NCI-H510A (cell line): ENCODE measurements at regions not wholly inside any gene's neighbourhood (a gene's known extent, or its start where the extent isn't known, plus 50 kb on each side); places are given as distances from the start of the nearest gene placed in this dataset.

Experiments
- DNase-seq: peaks from one replicate; lab custom pipeline; 2025; lab: John Stamatoyannopoulos, UW

GRCh38 chr6:15058200-15059061 is 187.4 kb upstream of the JARID2 start:
- DNase-seq = no peak

DNA sequence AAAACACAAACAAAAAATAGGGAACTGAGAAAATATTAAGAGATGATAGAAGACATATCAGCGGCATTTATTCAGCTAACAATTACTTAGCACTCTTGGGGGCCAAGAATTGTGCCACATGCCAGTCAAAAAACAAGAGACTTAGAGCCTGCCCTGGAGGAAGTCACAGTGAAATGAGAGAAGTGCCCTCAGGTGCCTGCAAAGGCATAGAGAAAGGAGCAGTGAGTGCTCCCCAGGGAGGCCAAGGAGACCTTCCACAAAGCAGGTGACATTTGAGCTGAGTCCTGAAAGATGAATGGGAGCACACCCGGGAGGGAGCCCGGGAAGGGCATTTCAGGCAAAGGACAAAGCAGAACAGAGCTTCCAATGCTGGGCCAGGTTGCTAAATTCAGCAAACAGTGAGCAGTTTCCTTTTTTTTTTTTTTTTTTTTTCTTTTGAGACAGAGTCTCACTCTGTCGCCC is 184.7 kb upstream of the JARID2 start:
- DNase-seq = no peak

DNA sequence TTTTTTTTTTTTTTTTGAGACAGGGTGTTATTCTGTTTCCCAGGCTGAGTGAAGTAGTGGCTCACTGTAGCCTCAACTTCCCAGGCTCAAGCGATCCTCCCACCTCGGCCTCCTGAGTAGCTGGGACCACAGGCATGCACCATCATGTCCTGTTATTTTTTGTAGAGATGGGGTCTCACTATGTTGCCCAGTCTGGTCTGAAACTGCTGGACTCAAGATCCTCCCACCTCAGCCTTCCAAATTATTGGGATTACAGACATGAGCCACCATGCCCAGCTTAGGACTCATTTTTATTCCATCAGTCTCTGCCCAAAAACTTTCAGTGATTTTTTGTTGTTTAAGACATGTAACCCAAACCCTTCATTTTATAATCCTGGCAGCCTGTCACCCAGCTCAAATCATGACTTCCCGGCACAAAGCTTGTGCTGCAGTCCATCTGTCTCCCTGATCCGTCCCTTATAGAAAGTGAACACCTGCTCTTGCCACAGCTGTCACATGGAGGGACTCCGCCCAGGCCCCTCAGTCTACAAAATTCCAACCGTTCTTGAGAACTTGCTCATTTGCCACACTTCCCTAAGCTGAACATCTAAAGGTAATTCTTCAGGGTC is 183.9 kb upstream of the JARID2 start:
- no peak for DNase-seq

GRCh38 chr6:15062516-15063252 is 183.2 kb upstream of the JARID2 start:
- DNase-seq = no peak

DNA sequence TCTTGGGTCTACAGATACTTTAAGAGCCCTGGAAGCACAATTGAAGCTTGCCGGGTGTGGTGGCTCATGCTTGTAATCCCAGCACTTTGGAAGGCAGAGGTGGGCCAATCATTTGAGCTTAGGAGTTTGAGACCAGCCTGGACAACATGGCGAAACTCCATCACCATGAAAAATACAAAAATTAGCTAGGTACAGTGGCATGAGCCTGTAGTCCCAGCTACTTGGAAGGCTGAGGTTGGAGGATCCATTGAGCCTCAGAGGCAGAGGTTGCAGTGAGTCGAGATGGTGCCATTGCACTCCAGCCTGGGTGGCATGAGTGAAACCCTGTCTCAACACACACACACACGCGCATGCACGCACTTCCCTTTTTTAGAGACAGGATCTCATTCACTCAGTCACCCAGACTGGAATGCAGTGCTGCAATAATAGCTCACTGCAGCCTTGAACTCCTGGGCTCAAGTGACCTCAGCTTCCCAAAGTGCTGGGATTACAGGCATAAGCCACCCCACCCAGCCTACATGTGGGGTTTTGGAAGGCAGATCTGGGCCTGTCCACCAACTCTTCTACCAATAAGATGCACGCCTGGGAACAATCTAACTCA is 182.5 kb upstream of the JARID2 start:
- DNase-seq = no peak

DNA sequence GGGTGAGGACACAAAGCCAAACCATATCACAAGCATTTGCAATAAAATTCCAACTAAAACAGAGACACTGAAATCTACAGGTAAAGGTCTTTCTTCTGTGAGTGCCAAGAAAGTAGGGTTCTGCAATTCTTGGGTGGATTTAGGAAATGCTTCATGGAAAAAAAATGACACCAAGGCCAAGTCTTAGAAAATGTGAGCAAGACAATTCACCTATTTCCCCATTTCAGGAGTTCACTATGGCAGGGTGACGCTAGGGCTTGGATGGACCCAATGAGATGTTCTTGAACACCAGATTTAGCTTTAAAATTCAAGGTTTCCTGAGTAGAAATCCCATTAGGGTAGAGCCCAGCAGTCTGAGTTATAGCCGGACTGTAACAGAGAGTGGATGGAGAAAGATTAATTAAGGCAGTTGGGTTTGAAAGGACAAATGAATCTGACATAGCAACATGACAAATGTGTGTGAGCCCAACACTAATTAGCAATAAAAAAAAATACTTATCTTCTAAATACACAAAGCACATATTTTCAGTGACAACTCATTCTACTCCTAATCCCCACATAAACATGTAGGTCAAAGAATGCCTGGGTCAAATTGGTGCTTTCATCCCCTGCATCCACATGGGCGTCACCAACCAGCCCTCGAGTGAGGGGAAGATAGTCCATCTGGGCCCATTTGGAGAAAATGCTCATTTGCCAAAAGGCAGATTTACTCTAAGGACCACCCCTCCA is 180.4 kb upstream of the JARID2 start:
- no peak for DNase-seq

- no peak for DNase-seq
These were observed 179.6 kb upstream of the JARID2 start for GRCh38 chr6:15066089-15066758.

GRCh38 chr6:15073344-15073789 is 172.5 kb upstream of the JARID2 start:
- no peak for DNase-seq

DNA sequence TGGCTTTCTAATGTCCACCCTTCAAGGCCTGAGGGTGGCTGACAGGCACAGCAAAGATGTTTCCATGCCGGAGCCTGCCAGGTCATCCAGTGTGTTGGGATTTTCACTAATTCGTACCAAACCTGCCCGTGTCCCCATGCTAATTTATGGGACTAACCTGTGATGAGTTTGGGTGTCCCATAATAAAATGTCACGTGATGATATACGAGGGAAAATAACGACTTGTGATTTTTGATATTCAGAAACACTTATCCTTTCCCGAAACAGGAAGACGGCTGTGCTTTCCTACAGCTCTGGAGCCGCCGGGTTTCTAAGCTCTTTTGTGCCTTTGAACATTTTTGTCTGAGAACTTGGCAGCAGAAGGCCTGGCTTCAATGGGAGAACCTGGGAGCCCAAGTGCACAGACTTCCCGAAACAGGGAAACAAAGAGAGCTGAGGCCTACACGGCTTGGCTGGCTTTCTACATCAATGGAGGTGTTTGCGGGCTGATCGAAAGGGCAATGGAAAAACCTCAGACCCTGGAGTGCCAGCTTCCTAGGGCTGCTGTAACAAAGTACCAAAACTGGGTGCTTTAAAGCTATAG is 171.9 kb upstream of the JARID2 start:
- DNase-seq = no peak

DNA sequence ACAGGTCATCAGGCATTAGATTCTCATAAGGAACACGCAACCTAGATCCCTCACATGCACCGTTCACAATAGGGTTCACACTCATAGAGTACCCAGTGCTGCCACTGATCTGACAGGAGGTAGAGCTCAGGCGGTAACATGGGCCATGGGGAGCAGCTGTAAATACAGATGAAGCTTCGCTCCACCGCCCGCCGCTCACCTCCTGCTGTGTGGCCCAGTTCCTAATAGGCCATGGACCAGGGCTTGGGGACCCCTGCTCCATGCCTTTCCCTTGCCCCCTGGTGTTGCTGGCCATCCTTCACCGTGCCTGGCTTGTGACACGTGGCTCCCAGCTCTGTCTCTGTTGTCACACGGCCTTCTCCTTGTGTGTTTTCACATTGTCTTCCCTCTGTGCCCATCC is 171.1 kb upstream of the JARID2 start:
- no peak for DNase-seq

- DNase-seq = no peak
These were observed 169.3 kb upstream of the JARID2 start for GRCh38 chr6:15076565-15076964.

GRCh38 chr6:15077006-15077405 is 168.9 kb upstream of the JARID2 start:
- no peak for DNase-seq

DNA sequence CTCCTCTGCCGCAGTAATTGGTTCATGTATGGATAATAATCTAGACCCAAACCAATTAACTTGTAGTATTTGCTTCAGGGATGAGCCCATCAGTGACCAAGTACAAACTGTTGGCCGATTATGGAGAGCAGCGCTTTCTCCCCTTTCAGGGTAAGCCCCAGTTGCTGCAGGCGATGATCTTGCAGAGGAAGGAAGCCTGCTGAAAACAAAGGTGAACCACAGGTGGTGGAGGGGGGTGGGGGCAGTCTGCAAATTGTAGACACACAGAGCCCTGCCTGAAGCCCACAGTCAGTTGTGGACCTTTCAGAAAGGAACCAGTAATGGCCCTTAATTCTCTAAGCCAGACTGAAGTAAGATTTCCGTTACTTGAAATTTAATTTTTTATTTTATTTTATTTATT is 167.9 kb upstream of the JARID2 start:
- no peak for DNase-seq

DNA sequence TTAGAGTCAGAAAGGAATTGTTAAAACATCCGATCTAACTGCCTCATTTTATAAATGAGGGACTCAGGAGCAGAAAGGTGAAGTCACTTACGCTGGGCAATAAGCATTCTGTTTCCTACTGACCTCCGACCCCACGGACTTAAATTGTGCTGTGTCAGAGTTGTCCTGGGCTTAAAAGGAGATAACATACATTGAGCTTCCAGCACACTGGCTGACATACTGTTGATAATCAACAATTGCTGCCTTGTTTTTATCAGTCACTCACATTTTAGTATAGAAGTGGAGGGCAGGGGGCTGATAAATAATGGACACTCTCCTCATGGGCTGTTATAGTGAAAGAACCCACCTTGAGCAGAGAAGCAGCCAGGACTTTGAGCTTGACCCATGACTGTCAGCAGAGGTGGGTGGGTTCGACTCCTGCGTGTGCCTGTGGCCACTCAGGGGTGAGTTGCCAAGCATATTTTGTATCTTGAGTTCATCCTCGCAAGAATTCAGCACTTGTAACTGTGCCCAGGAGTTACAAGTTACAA is 166.5 kb upstream of the JARID2 start:
- DNase-seq = no peak

- no peak for DNase-seq
These were observed 165.0 kb upstream of the JARID2 start for GRCh38 chr6:15080895-15081294.

DNA sequence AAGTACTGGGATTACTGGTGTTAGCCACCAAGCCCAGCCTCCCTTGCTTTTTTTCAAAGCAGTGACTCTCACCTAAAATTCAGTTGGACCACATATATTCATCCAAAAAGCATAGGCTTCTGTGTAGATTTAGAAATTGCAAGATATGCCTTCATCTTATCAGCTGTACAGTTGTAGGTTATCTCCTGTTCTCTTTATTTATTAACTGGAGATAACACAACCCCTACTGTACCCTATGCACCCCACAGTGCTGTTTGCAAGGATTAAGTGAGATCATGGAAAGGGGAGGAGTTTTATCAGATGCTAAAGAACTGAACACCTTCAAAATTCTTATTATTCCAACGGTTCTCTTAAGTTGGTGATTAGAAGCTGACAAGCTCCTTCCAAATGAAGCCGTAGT is 164.4 kb upstream of the JARID2 start:
- DNase-seq = no peak

DNA sequence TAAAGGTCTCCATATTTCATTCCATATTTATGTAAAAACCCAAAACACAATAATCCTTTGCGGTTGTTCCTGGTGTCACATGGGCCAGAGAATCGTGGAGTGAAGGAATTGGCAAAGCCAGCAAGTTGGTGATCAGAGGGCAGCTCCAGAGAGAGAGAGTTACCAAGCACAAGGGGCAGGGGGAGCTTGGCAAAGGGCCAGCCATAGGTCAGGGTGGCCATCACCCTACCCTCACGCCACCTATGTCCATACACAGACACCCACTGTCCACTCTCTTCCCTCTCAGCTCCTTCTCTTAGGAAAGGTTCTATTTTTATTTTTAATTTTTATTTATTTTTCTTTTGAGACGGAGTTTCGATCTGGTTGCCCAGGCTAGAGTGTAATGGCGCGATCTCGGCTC is 163.2 kb upstream of the JARID2 start:
- no peak for DNase-seq

GRCh38 chr6:15086348-15087158 is 159.3 kb upstream of the JARID2 start:
- DNase-seq = no peak

DNA sequence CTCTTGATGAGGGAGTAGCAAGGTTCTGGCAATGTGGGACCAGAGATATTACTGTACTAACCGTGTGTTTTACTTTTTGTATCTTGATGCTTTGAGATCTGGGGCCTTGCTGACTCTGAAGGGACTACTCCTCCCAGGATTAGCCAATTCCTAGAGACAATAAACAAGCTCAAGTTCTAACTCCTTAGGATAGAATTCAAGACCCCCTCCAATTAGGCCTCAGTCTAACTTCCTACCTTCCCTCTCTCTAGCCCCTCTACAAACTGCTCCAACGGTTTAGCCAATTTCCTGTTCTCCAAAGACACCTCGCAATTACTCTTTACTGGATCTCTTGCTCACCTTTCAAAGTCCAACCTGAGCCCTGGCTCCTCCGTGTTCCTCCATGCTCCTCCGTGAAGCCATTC is 158.7 kb upstream of the JARID2 start:
- DNase-seq = no peak
